Natural killer cell (primary cell): ENCODE measurements at regions not wholly inside any gene's neighbourhood (a gene's known extent, or its start where the extent isn't known, plus 50 kb on each side); places are given as distances from the start of the nearest gene placed in this dataset.
"Not testable (repeated sequence)": the region's sequence is repeated elsewhere in the genome, so short reads cannot be mapped to it uniquely, and the experiment has no call there.

Source experiments
- ATAC-seq, 3 donors: fragments of 150-1000 bp in 2 of 3; fragments of 200-7000 bp in 1 of 3; cut with Tn5 transposase; 1 replicate in 1 of 3; 2 replicates in 2 of 3; pipeline ENCODE4 v1.10.0; 2021; ENCODE audit warnings: mild to moderate bottlenecking in 2 of 3, moderate library complexity in 2 of 3
- DNase-seq, 2 donors: peaks; one replicate each; pipeline versions ENCODE4 v3.0.0 to v3.0.0-alpha.2; 2013 to 2021; ENCODE audit warnings: mixed read lengths in 1 of 2
- H3K27ac ChIP-seq: one replicate; pipeline ENCODE4 v1.5.1; 2013; ENCODE audit warnings: mild to moderate bottlenecking, low read length
- H3K27me3 ChIP-seq: one replicate; pipeline ENCODE4 v1.6.1; 2013; ENCODE audit warnings: low read length; ENCODE audit not compliant: control insufficient read depth, insufficient read depth
- H3K36me3 ChIP-seq: one replicate; pipeline ENCODE4 v1.6.1; 2013; ENCODE audit warnings: low read length; ENCODE audit not compliant: control insufficient read depth, insufficient read depth
- H3K4me1 ChIP-seq: one replicate; pipeline ENCODE4 v1.6.1; 2013; ENCODE audit warnings: low read length; ENCODE audit not compliant: control insufficient read depth, insufficient read depth
- H3K4me3 ChIP-seq: one replicate; pipeline ENCODE4 v1.5.1; 2013; ENCODE audit warnings: low read length
- H3K9me3 ChIP-seq: one replicate; pipeline ENCODE4 v1.6.1; 2013; ENCODE audit warnings: low read length; ENCODE audit not compliant: control insufficient read depth, insufficient read depth
- H3K27ac Mint-ChIP-seq, 2 donors: one replicate each; pipeline ENCODE4 v1.8.0; 2022; ENCODE audit warnings: mild to moderate bottlenecking in 2 of 2, mixed read lengths in 2 of 2, moderate library complexity in 1 of 2
- H3K27me3 Mint-ChIP-seq, 2 donors: one replicate each; pipeline ENCODE4 v1.8.0; 2022; ENCODE audit warnings: low read depth in 2 of 2, mixed read lengths in 2 of 2
- H3K36me3 Mint-ChIP-seq: one replicate; pipeline ENCODE4 v1.8.0; 2022; ENCODE audit warnings: mixed read lengths
- H3K4me1 Mint-ChIP-seq, 2 donors: one replicate each; pipeline ENCODE4 v1.8.0; 2022; ENCODE audit warnings: mixed read lengths in 2 of 2
- H3K4me3 Mint-ChIP-seq: one replicate; pipeline ENCODE4 v1.8.0; 2022; ENCODE audit warnings: mild to moderate bottlenecking, moderate library complexity, mixed read lengths
- H3K9me3 Mint-ChIP-seq, 2 donors: one replicate each; pipeline ENCODE4 v1.8.0; 2022; ENCODE audit warnings: mixed read lengths in 2 of 2
- CTCF ChIP-seq: fragments of 200-600 bp; IDR thresholded peaks from one replicate; pipeline ENCODE4 v1.8.0; 2022; ENCODE audit warnings: antibody characterized with exemption
- WGBS: methylation state at CpG from one replicate; pipeline ENCODE4 v1.1.7; 2013; ENCODE audit warnings: missing lambda C conversion rate; ENCODE audit not compliant: insufficient coverage; 5-methylcytosine and 5-hydroxymethylcytosine counted together
- intact Hi-C: fragments of 100-400 bp; cut with micrococcal nuclease; formaldehyde crosslinking; loops from one replicate; pipeline ENCODE4 v1.14.2; 2022

- Mint-ChIP-seq H3K27me3 (no peaks in the 10 kb centered on the region), H3K4me1 (no peaks in the 10 kb centered on the region)
These were observed 786.0 kb upstream of the SLC39A10 start for GRCh38 chr2:194870974-194871535.

GRCh38 chr2:194867328-194867727 is 789.7 kb upstream of the SLC39A10 start:
- ATAC-seq (no peak), DNase-seq (no peak)
- Mint-ChIP-seq H3K4me3 (no peak overlapping the region), H3K27ac (no peak overlapping the region), H3K4me1 (no peaks in the 10 kb centered on the region), H3K27me3 (no peaks in the 10 kb centered on the region), H3K9me3 (peaks cover 0 to 4% of the 10 kb centered on the region in 2 donors), H3K36me3 (no peaks in the 10 kb centered on the region)
- no peaks in the 10 kb centered on the region for H3K4me1 ChIP-seq
- intact Hi-C loops = no loop called here
- no peaks in the 10 kb centered on the region for H3K9me3 ChIP-seq
- no CpG with 5 or more reads among the region's 1 CpG for WGBS
- TF ChIP-seq CTCF = no peak
- H3K27me3 ChIP-seq = no peaks in the 10 kb centered on the region
- H3K4me3 ChIP-seq = no peak overlapping the region
- no peak overlapping the region for H3K27ac ChIP-seq
- H3K36me3 ChIP-seq = no peaks in the 10 kb centered on the region

More at GRCh38 chr2:194870974-194871535, 786.0 kb upstream of the SLC39A10 start:
- Histone ChIP-seq H3K4me3 (no peak overlapping the region), H3K27ac (no peak overlapping the region), H3K9me3 (no peaks in the 10 kb centered on the region), H3K27me3 (no peaks in the 10 kb centered on the region), H3K36me3 (no peaks in the 10 kb centered on the region), H3K4me1 (no peaks in the 10 kb centered on the region)
- Mint-ChIP-seq H3K9me3 (peaks cover 3 to 4% of the 10 kb centered on the region in 2 donors), H3K27ac (no peak overlapping the region), H3K4me3 (no peak overlapping the region), H3K36me3 (no peaks in the 10 kb centered on the region)
- TF ChIP-seq CTCF = no peak
- DNase-seq = no peak
- WGBS = no CpG with 5 or more reads among the region's 1 CpG
- intact Hi-C loops = no loop called here
- no peak for ATAC-seq

DNA sequence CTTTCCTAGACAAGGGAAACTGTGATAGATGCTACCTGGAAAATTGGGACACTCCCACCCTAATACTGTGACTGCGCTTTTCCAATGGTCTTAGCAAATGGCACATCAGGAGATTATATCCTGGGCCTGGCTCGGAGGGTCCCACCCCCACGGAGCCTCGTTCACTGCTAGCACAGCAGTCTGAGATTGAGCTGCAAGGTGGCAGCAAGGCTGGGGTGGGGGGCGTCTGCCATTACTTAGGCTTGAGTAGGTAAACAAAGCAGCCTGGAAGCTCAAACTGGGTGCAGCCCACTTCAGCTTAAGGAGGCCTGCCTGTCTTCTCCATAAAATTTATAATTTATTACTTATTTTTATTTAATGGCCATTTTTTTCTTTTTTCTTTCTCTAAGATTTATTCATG is 802.1 kb upstream of the SLC39A10 start:
- ATAC-seq (no peak), DNase-seq (no peak)
- H3K9me3 ChIP-seq = no peaks in the 10 kb centered on the region
- TF ChIP-seq CTCF = no peak
- H3K27ac ChIP-seq = no peak overlapping the region
- H3K27me3 ChIP-seq = peaks cover 2% of the 10 kb centered on the region
- Mint-ChIP-seq H3K4me3 (no peak overlapping the region), H3K36me3 (no peaks in the 10 kb centered on the region), H3K4me1 (no peaks in the 10 kb centered on the region), H3K27ac (no peak overlapping the region), H3K27me3 (no peaks in the 10 kb centered on the region), H3K9me3 (peaks cover 5 to 13% of the 10 kb centered on the region in 2 donors)
- H3K4me3 ChIP-seq = no peak overlapping the region
- intact Hi-C loops = no loop called here
- H3K4me1 ChIP-seq = no peaks in the 10 kb centered on the region
- H3K36me3 ChIP-seq = no peaks in the 10 kb centered on the region
- WGBS = 96% methylated on average over 5 of the region's 5 CpGs

GRCh38 chr2:194842871-194843270 is 814.2 kb upstream of the SLC39A10 start:
- no peak for TF ChIP-seq CTCF
- Histone ChIP-seq H3K9me3 (no peaks in the 10 kb centered on the region), H3K36me3 (no peaks in the 10 kb centered on the region), H3K27me3 (no peaks in the 10 kb centered on the region), H3K27ac (no peak overlapping the region), H3K4me1 (no peaks in the 10 kb centered on the region), H3K4me3 (no peak overlapping the region)
- H3K9me3 Mint-ChIP-seq = peaks cover 5 to 11% of the 10 kb centered on the region in 2 donors
- H3K36me3 Mint-ChIP-seq = no peaks in the 10 kb centered on the region
- no peak overlapping the region for H3K27ac Mint-ChIP-seq
- WGBS = 54% methylated on average over 8 of the region's 8 CpGs
- no peaks in the 10 kb centered on the region for H3K4me1 Mint-ChIP-seq
- H3K4me3 Mint-ChIP-seq = no peak overlapping the region
- intact Hi-C loops = no loop called here
- H3K27me3 Mint-ChIP-seq = no peaks in the 10 kb centered on the region
- no peak for ATAC-seq
- DNase-seq = no peak

DNA sequence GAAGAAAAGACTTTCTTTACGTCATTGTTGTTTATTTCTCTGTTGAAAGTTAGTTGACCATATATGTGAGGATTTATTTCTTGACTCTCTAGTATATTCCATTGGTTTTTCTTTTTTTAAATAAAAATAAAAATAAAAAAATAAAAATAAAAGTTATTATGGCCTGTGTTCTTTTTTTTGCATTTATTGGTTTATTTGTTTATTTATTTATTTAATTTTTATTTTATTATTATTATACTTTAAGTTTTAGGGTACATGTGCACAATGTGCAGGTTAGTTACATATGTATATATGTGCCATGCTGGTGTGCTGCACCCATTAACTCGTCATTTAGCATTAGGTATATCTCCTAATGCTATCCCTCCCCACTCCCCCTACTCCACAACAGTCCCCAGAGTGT is 822.7 kb upstream of the SLC39A10 start:
- H3K27ac ChIP-seq, H3K9me3 ChIP-seq, H3K36me3 Mint-ChIP-seq, H3K4me3 Mint-ChIP-seq, H3K36me3 ChIP-seq, H3K9me3 Mint-ChIP-seq, H3K4me3 ChIP-seq, H3K27me3 ChIP-seq, H3K4me1 ChIP-seq, ATAC-seq, H3K27me3 Mint-ChIP-seq, intact Hi-C loops, DNase-seq, H3K4me1 Mint-ChIP-seq, H3K27ac Mint-ChIP-seq: not testable (repeated sequence)
- no CpG with 5 or more reads among the region's 2 CpGs for WGBS
